Fibroblast of skin of back (primary cell): ENCODE measurements at regions not wholly inside any gene's neighbourhood (a gene's known extent, or its start where the extent isn't known, plus 50 kb on each side); places are given as distances from the start of the nearest gene placed in this dataset.
"Not testable (repeated sequence)": the region's sequence is repeated elsewhere in the genome, so short reads cannot be mapped to it uniquely, and the experiment has no call there.

ENCODE experiments used
- DNase-seq: peaks from one replicate; pipeline ENCODE4 v3.0.0-alpha.2; 2013

GRCh38 chrX:122945328-122945727 lies 238.8 kb upstream of the GRIA3 start:
- DNase-seq = no peak

GRCh38 chrX:122972604-122973003 lies 211.5 kb upstream of the GRIA3 start:
- DNase-seq = no peak

- DNase-seq = no peak
Measured at GRCh38 chrX:122982521-122982920, 201.6 kb upstream of the GRIA3 start.

DNA sequence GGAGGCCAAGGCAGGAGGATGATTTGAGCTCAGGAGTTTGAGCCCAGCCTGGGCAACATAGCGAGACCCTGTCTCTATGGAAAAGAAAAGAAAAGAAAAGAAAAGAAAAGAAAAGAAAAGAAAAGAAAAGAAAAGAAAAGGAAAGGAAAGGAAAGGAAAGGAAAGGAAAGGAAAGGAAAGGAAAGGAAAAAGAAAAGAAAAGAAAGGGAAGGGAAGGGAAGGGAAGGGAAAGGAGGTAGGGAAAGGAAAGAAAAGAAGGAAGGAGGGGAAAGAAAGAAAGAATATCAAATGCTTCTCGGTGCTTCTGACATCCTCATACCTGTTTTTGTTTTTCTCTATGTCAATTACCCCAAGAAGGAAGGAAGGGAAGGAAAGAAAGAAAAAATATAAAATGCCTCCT lies 181.2 kb upstream of the GRIA3 start:
- DNase-seq = not testable (repeated sequence)

- no peak for DNase-seq
Measured at GRCh38 chrX:123013141-123013540, 170.9 kb upstream of the GRIA3 start.

- DNase-seq = no peak
Measured at GRCh38 chrX:123036401-123036800, 147.7 kb upstream of the GRIA3 start.

GRCh38 chrX:123049071-123049625 lies 134.9 kb upstream of the GRIA3 start:
- no peak for DNase-seq

- no peak for DNase-seq
Measured at GRCh38 chrX:123060986-123061385, 123.1 kb upstream of the GRIA3 start.

GRCh38 chrX:123064053-123064452 lies 120.0 kb upstream of the GRIA3 start:
- DNase-seq = no peak

DNA sequence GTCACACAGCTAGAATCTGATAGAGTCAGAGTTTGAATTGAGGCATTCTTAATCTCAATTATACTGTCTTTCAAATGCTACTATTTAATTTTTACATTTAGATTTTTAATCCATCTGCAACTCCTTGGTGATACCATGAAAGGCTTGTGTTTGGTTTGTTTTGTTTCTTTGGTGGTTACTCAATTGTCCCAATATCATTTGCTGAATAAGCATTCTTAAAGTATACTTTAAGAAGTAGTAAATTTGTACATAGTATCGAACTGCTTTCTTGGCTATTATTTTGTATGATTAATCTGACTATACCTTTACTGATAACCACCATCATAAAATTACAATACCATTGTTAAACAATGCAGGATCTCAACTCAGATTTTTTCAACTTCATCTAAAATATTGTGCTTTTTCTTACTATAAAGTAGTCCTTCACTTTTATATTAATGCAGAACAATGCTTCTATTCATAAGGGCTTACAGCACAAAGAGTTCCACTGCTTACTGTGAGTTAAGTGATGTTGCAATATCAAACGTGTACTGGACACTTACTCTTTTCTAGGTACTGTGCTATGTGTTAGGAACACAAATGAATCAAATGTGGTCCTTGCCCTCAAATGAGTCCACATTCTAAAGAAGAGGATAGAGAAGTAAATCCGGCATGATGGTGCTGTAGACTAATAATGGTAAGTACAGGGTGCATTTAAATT lies 111.2 kb upstream of the GRIA3 start:
- DNase-seq = no peak

- DNase-seq = no peak
Measured at GRCh38 chrX:123075947-123076561, 108.0 kb upstream of the GRIA3 start.

DNA sequence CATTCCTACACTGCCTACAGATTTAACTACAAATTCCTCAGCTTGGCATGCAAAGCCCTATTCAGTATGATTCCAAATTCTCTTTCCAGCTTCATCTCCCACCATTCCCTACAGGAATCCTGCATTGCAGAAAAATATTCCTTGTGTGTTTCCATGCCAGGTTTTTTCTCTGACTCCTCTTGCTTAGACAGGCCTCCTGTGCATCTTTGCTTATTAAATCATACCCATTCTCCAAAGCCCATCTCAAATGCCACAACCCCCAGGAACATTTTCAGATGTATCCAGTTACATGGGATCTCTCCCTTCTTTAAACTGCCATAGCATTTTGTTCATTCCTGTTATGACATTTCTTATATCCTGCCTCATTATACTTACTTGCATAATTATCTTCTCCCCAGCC lies 106.4 kb upstream of the GRIA3 start:
- DNase-seq = peak; percentile 25

- DNase-seq = no peak
Measured at GRCh38 chrX:123080065-123080464, 104.0 kb upstream of the GRIA3 start.

DNA sequence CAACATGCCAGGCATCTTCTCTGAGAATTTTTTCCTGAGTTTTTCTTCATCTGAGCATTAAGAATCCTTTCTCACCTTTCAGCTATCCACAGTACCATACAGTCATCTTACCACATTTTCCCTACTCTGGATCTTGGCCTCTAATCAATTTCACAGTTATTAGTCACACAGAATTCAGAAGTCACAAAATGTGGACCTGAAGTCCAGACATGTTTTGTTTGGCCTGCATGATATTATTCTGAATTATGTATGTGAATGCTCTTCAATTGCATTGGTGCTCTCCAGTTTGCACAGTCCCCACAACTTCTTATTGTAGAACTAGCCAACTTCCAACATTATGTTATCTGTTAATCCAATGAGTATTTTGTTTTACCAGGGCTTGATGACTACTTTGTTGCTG lies 102.3 kb upstream of the GRIA3 start:
- peak; percentile 76 for DNase-seq

GRCh38 chrX:123083924-123084323 lies 100.2 kb upstream of the GRIA3 start:
- peak; percentile 25 for DNase-seq

- DNase-seq = peak; percentile 86
Measured at GRCh38 chrX:123084797-123085196, 99.3 kb upstream of the GRIA3 start.

- peak; percentile 60 for DNase-seq
Measured at GRCh38 chrX:123085311-123085940, 98.7 kb upstream of the GRIA3 start.

DNA sequence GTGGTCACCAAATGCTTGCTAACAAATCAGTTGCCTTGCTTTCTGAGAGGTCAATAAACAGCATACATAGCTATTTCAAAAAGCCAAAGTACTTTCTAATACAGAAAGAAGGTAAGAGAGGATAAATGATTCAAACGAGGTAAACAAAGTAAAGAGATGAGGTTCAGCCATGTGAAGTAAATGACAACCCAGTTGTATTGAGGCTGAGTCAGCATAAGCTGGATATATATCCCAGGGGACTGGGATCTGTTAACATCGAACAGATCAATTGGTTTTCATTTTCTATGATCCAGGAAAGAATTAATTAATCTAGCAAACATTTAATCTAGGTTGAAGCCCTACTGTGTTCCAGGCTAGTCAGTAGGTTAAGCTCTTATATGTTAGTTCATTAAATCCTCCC lies 97.3 kb upstream of the GRIA3 start:
- DNase-seq = no peak

- DNase-seq = no peak
Measured at GRCh38 chrX:123087326-123087725, 96.8 kb upstream of the GRIA3 start.

DNA sequence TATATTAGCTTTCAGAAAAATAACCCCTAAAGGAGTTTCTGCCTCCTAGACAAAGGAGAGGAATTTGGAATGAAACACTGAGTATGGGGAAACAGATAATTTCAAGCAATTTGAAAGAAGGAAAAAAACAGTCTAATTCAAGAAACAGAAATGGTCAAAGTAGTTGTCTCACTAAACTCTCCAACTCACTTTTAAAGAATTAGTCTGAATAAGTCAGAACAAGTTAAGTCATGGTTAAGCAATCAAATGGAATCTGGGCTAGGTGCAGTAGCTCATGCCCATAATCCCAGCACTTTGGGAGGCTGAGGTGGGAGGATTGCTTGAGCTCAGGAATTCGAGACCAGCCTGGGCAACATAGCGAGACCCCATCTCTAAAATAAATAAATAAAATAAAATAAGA lies 95.7 kb upstream of the GRIA3 start:
- no peak for DNase-seq

GRCh38 chrX:123088930-123089329 lies 95.1 kb upstream of the GRIA3 start:
- DNase-seq = no peak

- DNase-seq = no peak
Measured at GRCh38 chrX:123093792-123094191, 90.3 kb upstream of the GRIA3 start.

- DNase-seq = no peak
Measured at GRCh38 chrX:123108513-123109427, 75.3 kb upstream of the GRIA3 start.
